Epidermal melanocyte (primary cell): ENCODE measurements at regions not wholly inside any gene's neighbourhood (a gene's known extent, or its start where the extent isn't known, plus 50 kb on each side); places are given as distances from the start of the nearest gene placed in this dataset.
"Not testable (repeated sequence)": the region's sequence is repeated elsewhere in the genome, so short reads cannot be mapped to it uniquely, and the experiment has no call there.

Experiments
- DNase-seq: peaks from one replicate; pipeline ENCODE4 v3.0.0; 2011; ENCODE audit warnings: low spot score; ENCODE audit not compliant: insufficient read length

GRCh38 chr1:185477638-185478580 is 160.9 kb upstream of the IVNS1ABP start:
- DNase-seq = no peak

- DNase-seq = no peak
These were observed 157.6 kb upstream of the IVNS1ABP start for GRCh38 chr1:185474440-185475149.

GRCh38 chr1:185473186-185473585 is 156.1 kb upstream of the IVNS1ABP start:
- no peak for DNase-seq

GRCh38 chr1:185468626-185469025 is 151.6 kb upstream of the IVNS1ABP start:
- no peak for DNase-seq

- DNase-seq = no peak
These were observed 150.1 kb upstream of the IVNS1ABP start for GRCh38 chr1:185467122-185467521.

- no peak for DNase-seq
These were observed 147.7 kb upstream of the IVNS1ABP start for GRCh38 chr1:185464777-185465176.

GRCh38 chr1:185463433-185463832 is 146.4 kb upstream of the IVNS1ABP start:
- DNase-seq = no peak

- DNase-seq = no peak
These were observed 146.0 kb upstream of the IVNS1ABP start for GRCh38 chr1:185463011-185463410.

GRCh38 chr1:185460723-185461122 is 143.7 kb upstream of the IVNS1ABP start:
- not testable (repeated sequence) for DNase-seq

- no peak for DNase-seq
These were observed 142.1 kb upstream of the IVNS1ABP start for GRCh38 chr1:185459141-185459540.

- no peak for DNase-seq
These were observed 141.6 kb upstream of the IVNS1ABP start for GRCh38 chr1:185458670-185459069.

- no peak for DNase-seq
These were observed 136.6 kb upstream of the IVNS1ABP start for GRCh38 chr1:185453496-185454192.

- DNase-seq = no peak
These were observed 133.9 kb upstream of the IVNS1ABP start for GRCh38 chr1:185450917-185451316.

- no peak for DNase-seq
These were observed 133.2 kb upstream of the IVNS1ABP start for GRCh38 chr1:185450060-185450788.

GRCh38 chr1:185449378-185450059 is 132.5 kb upstream of the IVNS1ABP start:
- no peak for DNase-seq

GRCh38 chr1:185448591-185449186 is 131.6 kb upstream of the IVNS1ABP start:
- DNase-seq = no peak

- no peak for DNase-seq
These were observed 129.1 kb upstream of the IVNS1ABP start for GRCh38 chr1:185446131-185446530.

GRCh38 chr1:185445594-185445993 is 128.6 kb upstream of the IVNS1ABP start:
- no peak for DNase-seq

- DNase-seq = no peak
These were observed 127.6 kb upstream of the IVNS1ABP start for GRCh38 chr1:185444676-185445075.

GRCh38 chr1:185442050-185442449 is 125.0 kb upstream of the IVNS1ABP start:
- no peak for DNase-seq
